K562 (cell line): ENCODE measurements at regions not wholly inside any gene's neighbourhood (a gene's known extent, or its start where the extent isn't known, plus 50 kb on each side); places are given as distances from the start of the nearest gene placed in this dataset.

Source experiments
- ATAC-seq: fragments of 200-7000 bp; cut with Tn5 transposase; 3 replicates; pipeline ENCODE4 v1.9.1; 2020; ENCODE audit warnings: moderate library complexity
- BruUV-seq: library from RNA; stranded (reverse); fragments of 400-500 nt; replicated peaks from 2 replicates; lab custom pipeline; 2021; lab: Mats Ljungman, UMichigan
- CTCF ChIA-PET: fragments of 300-600 bp; formaldehyde crosslinking; extraction: SDS; loops from one replicate; lab custom pipeline; 2021; ENCODE audit warnings: low intra/inter-chr PET ratio; lab: Yijun Ruan, JAX
- POLR2A ChIA-PET: fragments of 300-600, 350-650 bp; sonication (Branson Sonifier 250); formaldehyde crosslinking; extraction: SDS; loops from one replicate; lab custom pipeline; 2021; ENCODE audit warnings: antibody characterized with exemption, inconsistent platforms; lab: Yijun Ruan, JAX
- DNase-seq, 4 experiments: peaks; one replicate each; pipeline versions ENCODE4 v3.0.0 to v3.0.0-alpha.2; 2011 to 2018; ENCODE audit warnings: low spot score in 3 of 4, mixed read lengths in 3 of 4; ENCODE audit errors: extremely low read depth in 1 of 4
- FAIRE-seq: peaks from 2 replicates; lab custom pipeline; 2011; peaks lifted over from hg19 to GRCh38; lab: Jason Lieb, UNC
- H2AFZ ChIP-seq: 2 replicates; pipeline ENCODE4 v1.6.0; 2011; ENCODE audit warnings: low read depth, low read length, control low read depth, inconsistent platforms
- H3K27ac ChIP-seq: fragments of 200-600 bp; 3 replicates; pipeline ENCODE4 v1.8.0; 2011; ENCODE audit warnings: low read depth, mild to moderate bottlenecking, control low read depth, inconsistent platforms, low read length, moderate library complexity, mixed read lengths; ENCODE audit errors: extremely low read depth
- H3K27me3 ChIP-seq, 2 experiments: fragments of 300-600 bp in 1 of 2; 2 replicates in 1 of 2; 3 replicates in 1 of 2; pipeline versions ENCODE4 v1.6.0 to v1.8.0; 2011; ENCODE audit warnings: inconsistent platforms in 2 of 2, low read length in 2 of 2, mild to moderate bottlenecking in 1 of 2, mixed read lengths in 1 of 2, moderate library complexity in 1 of 2; ENCODE audit not compliant: control insufficient read depth in 2 of 2, insufficient read depth in 2 of 2
- H3K36me3 ChIP-seq: fragments of 300-600 bp; 3 replicates; pipeline ENCODE4 v1.8.0; 2011; ENCODE audit warnings: mild to moderate bottlenecking, low read length, inconsistent platforms; ENCODE audit not compliant: control insufficient read depth, insufficient read depth
- H3K4me1 ChIP-seq, 2 experiments: fragments of 200-600 bp in 1 of 2; replicated peaks in 1 of 2; 2 replicates in 1 of 2; 3 replicates in 1 of 2; pipeline versions ENCODE4 v1.5.1 to v1.8.0; 2011; ENCODE audit warnings: inconsistent platforms in 2 of 2, low read length in 2 of 2, mild to moderate bottlenecking in 1 of 2, mixed read lengths in 1 of 2, moderate library complexity in 1 of 2; ENCODE audit not compliant: control insufficient read depth in 2 of 2, insufficient read depth in 2 of 2
- H3K4me2 ChIP-seq: 2 replicates; pipeline ENCODE4 v1.6.1; 2011; ENCODE audit warnings: low read length, control low read depth, inconsistent platforms, mixed read lengths; ENCODE audit not compliant: insufficient read depth
- H3K4me3 ChIP-seq: fragments of 200-600 bp; sonication (generic), shearing (Covaris generic); 2 replicates; pipeline ENCODE4 v1.5.1; 2016; ENCODE audit warnings: control low read depth, inconsistent platforms
- H3K79me2 ChIP-seq: fragments of 200-600 bp; 3 replicates; pipeline ENCODE4 v1.8.0; 2011; ENCODE audit warnings: low read length, inconsistent platforms; ENCODE audit not compliant: control insufficient read depth, insufficient read depth
- H3K9ac ChIP-seq, 2 experiments: 2 replicates each; pipeline versions ENCODE4 v1.6.0 to v1.6.1; 2011; ENCODE audit warnings: low read depth in 2 of 2, low read length in 2 of 2, control low read depth in 1 of 2, inconsistent platforms in 1 of 2, mild to moderate bottlenecking in 1 of 2, mixed read lengths in 1 of 2; ENCODE audit not compliant: insufficient read depth in 1 of 2
- H3K9me1 ChIP-seq: one replicate; pipeline ENCODE4 v1.6.0; 2011; ENCODE audit warnings: inconsistent platforms, mild to moderate bottlenecking, low read length, moderate library complexity; ENCODE audit not compliant: control insufficient read depth, insufficient read depth
- H3K9me3 ChIP-seq: replicated peaks from 2 replicates; pipeline ENCODE4 v1.5.1; 2011; ENCODE audit warnings: low read depth, low read length, inconsistent platforms; ENCODE audit not compliant: control insufficient read depth, insufficient read depth
- H4K20me1 ChIP-seq: replicated peaks from 2 replicates; pipeline ENCODE4 v1.6.1; 2011; ENCODE audit warnings: low read length, inconsistent platforms, mixed read lengths; ENCODE audit not compliant: control insufficient read depth, insufficient read depth
- NR1H2 ChIP-seq: sonication (generic); formaldehyde crosslinking; IDR thresholded peaks from 2 replicates; pipeline ENCODE4 v1.4.0; 2020; ENCODE audit warnings: mild to moderate bottlenecking, missing genetic modification reagents
- ZEB2 ChIP-seq: fragments of 450-650 bp; IDR thresholded peaks from 2 replicates; pipeline ENCODE4 v1.6.1; 2016
- in situ Hi-C: fragments of 300-500 bp; cut with MboI; formaldehyde crosslinking; loops from 4 replicates; pipeline ENCODE4 v1.15.0; 2018; ENCODE audit warnings: inconsistent platforms, mixed read lengths
- intact Hi-C: fragments of 100-400 bp; cut with micrococcal nuclease; formaldehyde crosslinking; loops from 2 replicates; pipeline ENCODE4 v1.14.2; 2022
- TF ChIP-seq, protein P1 (sequence below): fragments of 250-450 bp; sonication (Bioruptor Pico); IDR thresholded peaks from 2 replicates; pipeline ENCODE4 v1.9.0; 2021; ENCODE audit warnings: mild to moderate bottlenecking, inconsistent platforms
- TF ChIP-seq, protein P2 (sequence below): fragments of 250-450 bp; sonication (Bioruptor Pico); IDR thresholded peaks from 2 replicates; pipeline ENCODE4 v1.5.0; 2020; ENCODE audit warnings: mild to moderate bottlenecking

- TF ChIP-seq, protein P1, sequence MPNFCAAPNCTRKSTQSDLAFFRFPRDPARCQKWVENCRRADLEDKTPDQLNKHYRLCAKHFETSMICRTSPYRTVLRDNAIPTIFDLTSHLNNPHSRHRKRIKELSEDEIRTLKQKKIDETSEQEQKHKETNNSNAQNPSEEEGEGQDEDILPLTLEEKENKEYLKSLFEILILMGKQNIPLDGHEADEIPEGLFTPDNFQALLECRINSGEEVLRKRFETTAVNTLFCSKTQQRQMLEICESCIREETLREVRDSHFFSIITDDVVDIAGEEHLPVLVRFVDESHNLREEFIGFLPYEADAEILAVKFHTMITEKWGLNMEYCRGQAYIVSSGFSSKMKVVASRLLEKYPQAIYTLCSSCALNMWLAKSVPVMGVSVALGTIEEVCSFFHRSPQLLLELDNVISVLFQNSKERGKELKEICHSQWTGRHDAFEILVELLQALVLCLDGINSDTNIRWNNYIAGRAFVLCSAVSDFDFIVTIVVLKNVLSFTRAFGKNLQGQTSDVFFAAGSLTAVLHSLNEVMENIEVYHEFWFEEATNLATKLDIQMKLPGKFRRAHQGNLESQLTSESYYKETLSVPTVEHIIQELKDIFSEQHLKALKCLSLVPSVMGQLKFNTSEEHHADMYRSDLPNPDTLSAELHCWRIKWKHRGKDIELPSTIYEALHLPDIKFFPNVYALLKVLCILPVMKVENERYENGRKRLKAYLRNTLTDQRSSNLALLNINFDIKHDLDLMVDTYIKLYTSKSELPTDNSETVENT (CRISPR knock-in tag), result no peak
These were observed 88.4 kb upstream of the FST start (continued) for GRCh38 chr5:53392073-53392472.

GRCh38 chr5:53394808-53395207, 85.6 kb upstream of the FST start:
- Histone ChIP-seq H4K20me1 (no peaks in the 10 kb centered on the region), H3K9me3 (no peaks in the 10 kb centered on the region), H3K9me1 (no peaks in the 10 kb centered on the region), H3K27ac (no peak overlapping the region), H3K79me2 (no peaks in the 10 kb centered on the region), H3K9ac (no peak overlapping the region), H3K4me2 (no peak overlapping the region), H3K4me3 (no peak overlapping the region), H3K4me1 (no peaks in the 10 kb centered on the region), H2AFZ (no peak overlapping the region), H3K27me3 (no peaks in the 10 kb centered on the region; a peak in 1 of 5 replicates), H3K36me3 (no peaks in the 10 kb centered on the region)
- FAIRE-seq (no peak), ATAC-seq (no peak), DNase-seq (no peak)
- intact Hi-C loops, result no loop called here
- ChIA-PET CTCF (no interaction called here), POLR2A (no interaction called here)
- TF ChIP-seq, protein P2, sequence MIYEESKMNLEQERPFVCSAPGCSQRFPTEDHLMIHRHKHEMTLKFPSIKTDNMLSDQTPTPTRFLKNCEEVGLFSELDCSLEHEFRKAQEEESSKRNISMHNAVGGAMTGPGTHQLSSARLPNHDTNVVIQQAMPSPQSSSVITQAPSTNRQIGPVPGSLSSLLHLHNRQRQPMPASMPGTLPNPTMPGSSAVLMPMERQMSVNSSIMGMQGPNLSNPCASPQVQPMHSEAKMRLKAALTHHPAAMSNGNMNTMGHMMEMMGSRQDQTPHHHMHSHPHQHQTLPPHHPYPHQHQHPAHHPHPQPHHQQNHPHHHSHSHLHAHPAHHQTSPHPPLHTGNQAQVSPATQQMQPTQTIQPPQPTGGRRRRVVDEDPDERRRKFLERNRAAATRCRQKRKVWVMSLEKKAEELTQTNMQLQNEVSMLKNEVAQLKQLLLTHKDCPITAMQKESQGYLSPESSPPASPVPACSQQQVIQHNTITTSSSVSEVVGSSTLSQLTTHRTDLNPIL (CRISPR knock-in tag), result no peak
- TF ChIP-seq ZEB2 (no peak), NR1H2 (CRISPR knock-in tag) (no peak)
- in situ Hi-C loops, result no loop called here
- BruUV-seq, result no TSS peak
